GM12892 (cell line): ENCODE measurements at regions not wholly inside any gene's neighbourhood (a gene's known extent, or its start where the extent isn't known, plus 50 kb on each side); places are given as distances from the start of the nearest gene placed in this dataset.

Experiments used
- POLR2A ChIP-seq: IDR thresholded peaks from 2 replicates; pipeline ENCODE4 v1.6.1; 2011; ENCODE audit warnings: low read depth, low read length, control low read depth
- POLR2AphosphoS5 ChIP-seq: IDR thresholded peaks from 2 replicates; pipeline ENCODE4 v1.6.1; 2011; ENCODE audit warnings: low read depth, low read length, control low read depth
- TAF1 ChIP-seq: IDR thresholded peaks from 2 replicates; pipeline ENCODE4 v1.6.1; 2011; ENCODE audit warnings: low read depth, mild to moderate bottlenecking, control low read depth, low read length, borderline replicate concordance

DNA sequence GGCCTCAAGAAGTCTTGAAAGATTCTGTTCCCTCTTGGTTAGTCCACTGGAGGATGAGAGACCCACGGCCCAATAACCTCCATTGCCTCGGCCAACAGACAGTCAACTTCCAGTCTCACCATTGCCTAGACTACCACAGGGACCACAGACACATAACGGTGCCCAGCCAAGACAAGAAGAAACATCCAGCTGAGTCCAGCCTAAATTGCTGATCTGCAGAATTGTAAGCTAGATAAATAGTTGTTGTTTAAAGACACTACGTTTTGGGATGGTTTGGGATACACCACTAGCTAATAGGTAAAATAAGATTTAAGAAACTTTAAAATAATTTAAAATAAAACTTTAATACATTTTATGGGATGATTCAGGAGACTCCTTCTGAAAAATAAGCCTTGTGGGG is 324.7 kb upstream of the JAG1 start:
- TF ChIP-seq TAF1, result no peak
- TF ChIP-seq POLR2A, result no peak
- TF ChIP-seq POLR2AphosphoS5, result no peak
